GM21619 (cell line): ENCODE measurements at regions not wholly inside any gene's neighbourhood (a gene's known extent, or its start where the extent isn't known, plus 50 kb on each side); places are given as distances from the start of the nearest gene placed in this dataset.

Experiments
- ATAC-seq: cut with Tn5 transposase; IDR thresholded peaks from one replicate; pipeline ENCODE4 v1.9.1; 2021; ENCODE audit not compliant: unreplicated experiment

- no peak for ATAC-seq
Observed at GRCh38 chr4:124484940-124485339, 227.6 kb downstream of the ANKRD50 start.

- ATAC-seq = no peak
Observed at GRCh38 chr4:124486423-124486822, 226.1 kb downstream of the ANKRD50 start.

- no peak for ATAC-seq
Observed at GRCh38 chr4:124487651-124488050, 224.9 kb downstream of the ANKRD50 start.

GRCh38 chr4:124491361-124492145 lies 221.0 kb downstream of the ANKRD50 start:
- no peak for ATAC-seq

DNA sequence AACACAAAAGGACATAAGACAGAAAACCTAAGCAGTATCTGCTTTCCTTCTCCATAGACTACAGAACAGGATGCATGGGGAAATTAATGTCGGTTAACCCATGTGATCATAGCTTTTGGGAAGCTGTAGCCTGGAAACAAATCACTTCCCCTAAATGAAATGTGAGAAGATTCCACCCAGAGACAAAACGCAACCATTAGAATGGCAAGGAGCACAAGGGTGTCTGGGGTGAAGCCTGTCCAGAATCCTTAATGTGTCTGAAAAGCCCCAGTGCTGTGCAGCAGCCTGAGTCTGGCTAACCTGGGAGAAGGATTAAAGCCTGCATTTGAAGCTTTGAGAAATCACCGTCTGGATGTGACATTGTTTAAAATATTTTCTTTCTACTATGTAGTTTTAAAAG lies 213.3 kb downstream of the ANKRD50 start:
- ATAC-seq = no peak

DNA sequence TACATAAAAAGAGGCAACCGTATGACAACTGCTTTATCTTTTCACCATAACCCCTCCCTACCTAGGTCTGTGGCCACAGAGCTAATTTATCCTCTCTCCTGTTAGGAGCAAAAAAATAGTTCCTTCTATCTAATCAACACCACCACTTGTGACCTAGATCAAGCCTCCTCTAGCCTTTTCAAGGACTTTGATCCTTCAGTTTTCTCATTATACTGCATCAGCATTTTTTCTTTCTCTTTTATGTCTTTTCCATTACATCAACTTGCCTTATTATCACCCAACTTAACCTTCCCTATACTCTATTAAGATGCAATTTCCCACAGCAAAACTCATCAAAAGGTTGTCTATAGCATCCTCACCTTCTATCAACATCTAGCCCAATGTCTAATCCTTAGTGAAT lies 211.0 kb downstream of the ANKRD50 start:
- ATAC-seq = no peak

DNA sequence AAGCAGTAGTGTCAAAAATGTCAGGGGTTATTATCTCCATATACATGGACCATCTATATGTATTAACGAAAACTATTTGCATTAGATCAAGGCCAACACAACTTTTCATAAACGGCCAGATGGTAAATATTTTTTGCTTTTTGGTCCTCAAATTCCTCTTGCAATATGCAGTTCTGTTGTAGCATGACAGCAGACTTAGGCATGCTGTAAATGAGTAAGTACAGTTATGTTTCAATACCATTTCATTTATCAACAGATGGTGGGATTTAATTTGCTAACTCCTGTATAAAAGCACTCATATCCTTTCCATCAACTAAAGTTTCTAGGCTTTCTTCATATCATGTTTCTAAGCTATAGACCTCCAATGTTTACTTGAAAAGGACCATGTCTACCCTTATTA lies 208.1 kb downstream of the ANKRD50 start:
- no peak for ATAC-seq

- no peak for ATAC-seq
Observed at GRCh38 chr4:124505211-124505610, 207.3 kb downstream of the ANKRD50 start.

DNA sequence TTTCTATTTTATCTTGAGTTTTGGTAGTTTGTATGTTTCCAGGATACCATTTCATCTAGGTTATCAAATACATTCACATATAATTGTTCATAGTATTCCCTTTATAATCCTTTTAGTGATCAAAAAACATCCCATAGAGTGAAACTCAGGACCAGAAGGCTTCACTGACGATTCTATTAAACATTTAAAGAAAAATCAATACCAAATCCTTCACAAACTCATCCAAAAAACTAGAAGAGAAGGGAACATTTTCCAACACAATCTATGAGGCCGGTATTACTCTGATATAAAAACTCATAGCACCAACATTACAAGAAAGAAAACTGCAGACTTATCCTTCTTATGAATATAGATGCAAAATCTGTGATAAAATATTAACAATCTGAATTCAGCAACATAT lies 203.4 kb downstream of the ANKRD50 start:
- no peak for ATAC-seq

DNA sequence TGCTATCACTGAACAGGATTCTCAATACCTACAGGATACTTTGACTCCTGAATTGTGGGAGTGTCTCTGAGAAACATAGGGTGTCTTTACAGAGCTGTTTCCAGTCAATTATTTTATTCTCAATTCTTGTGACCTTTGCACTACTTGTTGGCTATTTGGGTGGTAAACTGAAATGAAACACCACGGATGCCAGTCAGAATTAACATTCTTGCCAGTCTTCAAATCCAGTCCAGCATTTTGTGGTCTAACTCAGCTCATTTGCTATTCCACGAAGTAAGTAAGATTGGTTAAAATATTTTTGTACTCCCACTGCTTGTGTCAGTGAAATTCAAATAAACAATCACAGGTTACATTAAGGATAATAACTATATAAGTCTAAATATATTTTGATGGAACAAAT lies 197.9 kb downstream of the ANKRD50 start:
- no peak for ATAC-seq

DNA sequence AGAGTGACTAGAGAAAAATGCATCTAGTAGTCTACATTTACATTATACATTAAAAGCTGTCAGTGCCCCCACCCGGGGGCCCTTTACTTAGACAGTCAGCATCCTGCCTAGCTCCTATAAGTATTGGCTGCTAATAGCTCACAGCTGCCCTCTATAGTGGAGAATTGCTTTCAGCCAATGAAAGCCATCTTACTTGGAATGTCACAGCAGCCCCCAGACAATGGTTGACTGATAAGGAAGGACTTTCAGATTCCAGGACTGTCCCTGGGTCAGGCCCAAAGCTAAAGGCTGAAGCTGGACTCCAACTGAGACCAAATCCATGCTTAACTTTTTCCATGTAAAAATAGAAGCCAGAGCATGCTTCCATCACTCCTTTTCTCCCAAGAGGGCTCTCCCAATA lies 196.9 kb downstream of the ANKRD50 start:
- no peak for ATAC-seq

DNA sequence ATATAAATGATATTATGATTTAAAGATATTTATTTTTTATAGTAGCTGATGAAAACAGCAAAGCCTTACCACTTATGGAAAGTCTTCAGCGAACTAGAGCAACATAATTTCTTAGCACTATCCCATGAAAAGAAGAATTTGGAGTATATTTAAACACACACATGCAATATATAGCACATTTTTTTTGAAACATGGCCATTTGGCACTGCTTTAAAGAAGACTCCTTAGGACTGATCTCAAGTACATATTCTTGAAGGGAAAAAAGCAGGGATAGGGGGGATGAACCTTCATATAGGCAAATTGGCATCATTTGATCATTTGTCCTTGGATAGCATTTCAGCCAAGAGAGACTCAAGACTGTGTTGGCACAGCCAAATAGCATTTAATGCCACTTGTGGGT lies 193.3 kb downstream of the ANKRD50 start:
- no peak for ATAC-seq

DNA sequence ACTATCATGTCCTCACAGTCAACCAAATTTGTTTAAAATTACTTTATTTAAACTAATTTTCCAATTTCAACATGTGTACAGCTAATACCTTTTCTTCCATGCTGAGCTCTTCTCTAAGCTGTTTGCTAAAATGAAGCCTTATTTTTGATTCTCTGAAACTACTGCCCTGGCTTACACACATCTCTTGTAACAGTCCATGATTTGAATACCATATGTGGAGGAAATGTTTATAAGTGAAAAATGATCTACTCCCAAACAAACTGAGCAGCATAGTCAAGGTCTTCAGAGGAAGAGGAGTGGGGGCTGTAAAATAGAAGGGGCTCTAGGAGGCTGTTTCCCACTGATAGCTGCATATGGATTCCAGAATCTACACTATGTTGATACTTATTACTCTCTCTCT lies 188.7 kb downstream of the ANKRD50 start:
- no peak for ATAC-seq

DNA sequence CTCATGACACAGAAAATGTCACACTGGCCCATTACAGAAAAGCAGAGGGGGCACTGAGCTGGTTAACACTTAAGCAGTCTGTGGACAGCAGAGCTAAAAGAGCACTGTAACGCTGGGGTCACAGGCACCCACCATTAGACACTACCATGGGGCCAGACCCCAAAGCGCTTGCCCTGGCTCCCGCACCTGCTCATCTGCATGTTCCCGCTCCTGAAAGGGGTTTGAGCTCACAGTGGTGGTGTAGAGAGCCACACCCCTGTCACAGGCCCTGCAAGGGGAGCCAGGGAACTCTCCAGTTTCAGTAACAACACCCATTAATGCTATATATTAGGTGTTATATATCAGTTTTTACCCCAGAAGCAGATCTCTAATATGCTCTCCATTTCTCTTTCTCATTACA lies 187.0 kb downstream of the ANKRD50 start:
- no peak for ATAC-seq

- no peak for ATAC-seq
Observed at GRCh38 chr4:124526331-124526730, 186.2 kb downstream of the ANKRD50 start.

GRCh38 chr4:124526769-124527168 lies 185.8 kb downstream of the ANKRD50 start:
- ATAC-seq = no peak

DNA sequence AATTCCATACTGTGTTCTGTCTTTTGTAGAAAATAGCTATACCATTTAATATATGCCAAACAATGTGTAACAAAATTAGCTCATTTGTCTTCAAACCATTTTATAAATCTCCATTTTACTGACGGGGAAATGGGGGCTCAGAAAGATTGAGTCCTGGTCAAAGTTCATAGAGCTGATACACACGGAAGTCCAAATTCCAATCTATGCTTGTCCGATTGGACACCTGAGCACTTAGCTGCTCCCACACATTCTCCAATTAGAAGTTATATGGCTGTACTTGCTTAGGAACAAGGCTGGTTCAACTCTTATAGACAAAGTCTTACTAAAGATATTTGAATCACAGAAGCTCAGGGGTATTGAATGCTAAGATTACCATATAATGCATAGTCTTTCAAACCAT lies 185.2 kb downstream of the ANKRD50 start:
- ATAC-seq = no peak

- ATAC-seq = no peak
Observed at GRCh38 chr4:124529131-124529530, 183.4 kb downstream of the ANKRD50 start.

- ATAC-seq = no peak
Observed at GRCh38 chr4:124530464-124531077, 182.0 kb downstream of the ANKRD50 start.

GRCh38 chr4:124534131-124534530 lies 178.4 kb downstream of the ANKRD50 start:
- ATAC-seq = no peak

GRCh38 chr4:124535003-124535402 lies 177.5 kb downstream of the ANKRD50 start:
- no peak for ATAC-seq

DNA sequence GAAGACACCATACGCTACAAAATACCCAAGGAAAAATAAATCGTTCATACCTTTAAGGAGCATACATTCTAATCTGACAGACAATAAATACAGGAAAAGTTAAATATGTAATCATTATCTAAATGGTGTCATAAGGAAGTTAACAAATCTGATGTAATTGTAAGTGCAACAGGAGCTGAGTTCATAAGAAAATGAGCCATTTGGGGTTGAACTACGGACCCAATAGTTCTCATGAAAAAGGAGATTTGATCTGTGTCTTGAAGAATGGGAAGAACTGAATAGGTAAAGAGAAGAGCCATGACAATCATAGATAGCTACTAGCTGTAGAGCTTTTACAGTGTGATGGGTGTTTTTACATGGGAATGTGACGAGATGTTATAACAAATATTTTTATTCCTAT lies 175.6 kb downstream of the ANKRD50 start:
- no peak for ATAC-seq

DNA sequence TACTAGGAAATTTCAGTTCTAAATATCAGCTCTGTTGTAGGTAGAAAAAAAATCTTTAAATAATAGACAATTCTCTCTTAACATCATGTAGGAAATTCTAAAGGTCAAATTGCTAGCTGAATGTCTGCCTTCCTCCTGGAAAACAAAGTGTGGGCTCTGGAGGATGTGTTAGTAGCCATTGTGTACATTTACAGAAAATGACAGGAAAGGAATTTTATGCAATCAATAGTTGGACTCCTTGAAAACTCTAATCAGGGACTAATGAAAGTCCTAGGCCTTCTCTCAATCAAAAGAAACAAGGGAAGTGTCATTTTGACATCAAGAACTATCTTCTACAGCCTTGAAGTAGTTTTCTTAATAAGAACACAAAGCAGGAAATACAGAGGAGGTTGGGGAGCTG lies 174.6 kb downstream of the ANKRD50 start:
- ATAC-seq = no peak
